ENCODE measurements at regions not wholly inside any gene's neighbourhood (a gene's known extent, or its start where the extent isn't known, plus 50 kb on each side); places are given as distances from the start of the nearest gene placed in this dataset.

GRCh38 chr9:73782166-73782565 is 630.5 kb downstream of the ANXA1 start (continued):
- TF ChIP-seq REST (IDR thresholded peaks at IDR 0.05; ENCODE audit: unreplicated experiment) (no peak), JUNB (IDR thresholded peaks at IDR 0.05; ENCODE audit: unreplicated experiment) (no peak)

GRCh38 chr9:73799446-73799845 is 647.8 kb downstream of the ANXA1 start:
- H3K4me3 ChIP-seq: no peak overlapping the region
- H4K20me1 ChIP-seq (replicated peaks; ENCODE audit: insufficient read depth): no peaks in the 10 kb centered on the region
- ATAC-seq (no peak), DNase-seq (ENCODE audit: low spot score) (no peak)
- H3K36me3 Mint-ChIP-seq (ENCODE audit: low read depth): no peaks in the 10 kb centered on the region
- H3K4me2 ChIP-seq: no peak overlapping the region
- no peaks in the 10 kb centered on the region for H3K9me3 Mint-ChIP-seq
- H3K9me2 ChIP-seq (ENCODE audit: insufficient read depth): no peaks in the 10 kb centered on the region
- no peaks in the 10 kb centered on the region for H3K27me3 ChIP-seq (ENCODE audit: insufficient read depth)
- no peak overlapping the region for H3K27ac ChIP-seq (ENCODE audit: low read depth)
- H3K27me3 Mint-ChIP-seq (ENCODE audit: insufficient read depth, low read depth, poor library complexity): no peaks in the 10 kb centered on the region
- no peak for TF ChIP-seq STAT1 (IDR thresholded peaks at IDR 0.05; ENCODE audit: unreplicated experiment)
- H3K36me3 ChIP-seq (ENCODE audit: insufficient read depth): no peaks in the 10 kb centered on the region; the same call in 1 of the 2 replicates
- no peak overlapping the region for H3K4me3 Mint-ChIP-seq
- H3K4me1 Mint-ChIP-seq: no peaks in the 10 kb centered on the region
- H3F3A ChIP-seq (replicated peaks; ENCODE audit: low read depth): no peaks in the 10 kb centered on the region
- H3K27ac Mint-ChIP-seq: no peak overlapping the region
- H2AFZ ChIP-seq: no peak overlapping the region
- no peaks in the 10 kb centered on the region for H3K4me1 ChIP-seq (ENCODE audit: insufficient read depth)
- H3K79me2 ChIP-seq (replicated peaks; ENCODE audit: insufficient read depth): no peaks in the 10 kb centered on the region

- Histone ChIP-seq H3K27me3 (ENCODE audit: insufficient read depth) (no peaks in the 10 kb centered on the region), H3K79me2 (replicated peaks; ENCODE audit: insufficient read depth) (no peaks in the 10 kb centered on the region), H3K9me2 (ENCODE audit: insufficient read depth) (no peaks in the 10 kb centered on the region), H3K4me3 (no peak overlapping the region), H2AFZ (no peak overlapping the region), H3K4me1 (ENCODE audit: insufficient read depth) (peaks cover 4% of the 10 kb centered on the region), H3K36me3 (ENCODE audit: insufficient read depth) (no peaks in the 10 kb centered on the region), H3K4me2 (no peak overlapping the region), H3F3A (replicated peaks; ENCODE audit: low read depth) (no peaks in the 10 kb centered on the region), H3K27ac (ENCODE audit: low read depth) (no peak overlapping the region), H4K20me1 (replicated peaks; ENCODE audit: insufficient read depth) (no peaks in the 10 kb centered on the region)
- Mint-ChIP-seq H3K27me3 (ENCODE audit: insufficient read depth, low read depth, poor library complexity) (no peaks in the 10 kb centered on the region), H3K27ac (no peak overlapping the region), H3K4me1 (peaks cover 6% of the 10 kb centered on the region; the same call in 2 of the 3 replicates), H3K4me3 (no peak overlapping the region), H3K36me3 (ENCODE audit: low read depth) (no peaks in the 10 kb centered on the region), H3K9me3 (no peaks in the 10 kb centered on the region)
- DNase-seq (ENCODE audit: low spot score): no peak
- ATAC-seq: no peak
- TF ChIP-seq CTCF (conservative IDR thresholded peaks at IDR 0.05; ENCODE audit: low read depth in 2 of 2): no peak
- TF ChIP-seq EZH2 (IDR thresholded peaks at IDR 0.05; ENCODE audit: low read depth, unreplicated experiment): no peak
- no peak for TF ChIP-seq POLR2AphosphoS5 (IDR thresholded peaks at IDR 0.05; ENCODE audit: low read depth)
- no peak for TF ChIP-seq STAT1 (IDR thresholded peaks at IDR 0.05; ENCODE audit: unreplicated experiment)
- no peak for TF ChIP-seq NANOG (IDR thresholded peaks at IDR 0.05; ENCODE audit: borderline replicate concordance)
- no peak for TF ChIP-seq EZH2phosphoT487 (IDR thresholded peaks at IDR 0.05; ENCODE audit: unreplicated experiment)
- no peak for TF ChIP-seq JUNB (IDR thresholded peaks at IDR 0.05; ENCODE audit: unreplicated experiment)
- no peak for TF ChIP-seq REST (IDR thresholded peaks at IDR 0.05; ENCODE audit: unreplicated experiment)
- TF ChIP-seq ZNF331 (CRISPR knock-in tag; IDR thresholded peaks at IDR 0.05; ENCODE audit: low read depth): no peak
Observed at GRCh38 chr9:73805111-73805510, 653.4 kb downstream of the ANXA1 start.
